Activated naive CD4-positive, alpha-beta T cell treated with anti-CD3 and anti-CD28 coated beads, Interleukin-2, amount 50 U/mL, for 24 hours (primary cell): ENCODE measurements at regions not wholly inside any gene's neighbourhood (a gene's known extent, or its start where the extent isn't known, plus 50 kb on each side); places are given as distances from the start of the nearest gene placed in this dataset.

Experiments
- H3K27ac Mint-ChIP-seq: one replicate; pipeline ENCODE4 v1.8.0; 2021; ENCODE audit warnings: mild to moderate bottlenecking, mixed read lengths
- H3K27me3 Mint-ChIP-seq: one replicate; pipeline ENCODE4 v1.8.0; 2021; ENCODE audit warnings: mixed read lengths
- H3K36me3 Mint-ChIP-seq: one replicate; pipeline ENCODE4 v1.8.0; 2021; ENCODE audit warnings: mixed read lengths
- H3K4me1 Mint-ChIP-seq: one replicate; pipeline ENCODE4 v1.8.0; 2021; ENCODE audit warnings: mixed read lengths
- H3K4me3 Mint-ChIP-seq: one replicate; pipeline ENCODE4 v1.8.0; 2021; ENCODE audit warnings: mild to moderate bottlenecking, mixed read lengths
- H3K9me3 Mint-ChIP-seq: one replicate; pipeline ENCODE4 v1.8.0; 2021; ENCODE audit warnings: mixed read lengths

DNA sequence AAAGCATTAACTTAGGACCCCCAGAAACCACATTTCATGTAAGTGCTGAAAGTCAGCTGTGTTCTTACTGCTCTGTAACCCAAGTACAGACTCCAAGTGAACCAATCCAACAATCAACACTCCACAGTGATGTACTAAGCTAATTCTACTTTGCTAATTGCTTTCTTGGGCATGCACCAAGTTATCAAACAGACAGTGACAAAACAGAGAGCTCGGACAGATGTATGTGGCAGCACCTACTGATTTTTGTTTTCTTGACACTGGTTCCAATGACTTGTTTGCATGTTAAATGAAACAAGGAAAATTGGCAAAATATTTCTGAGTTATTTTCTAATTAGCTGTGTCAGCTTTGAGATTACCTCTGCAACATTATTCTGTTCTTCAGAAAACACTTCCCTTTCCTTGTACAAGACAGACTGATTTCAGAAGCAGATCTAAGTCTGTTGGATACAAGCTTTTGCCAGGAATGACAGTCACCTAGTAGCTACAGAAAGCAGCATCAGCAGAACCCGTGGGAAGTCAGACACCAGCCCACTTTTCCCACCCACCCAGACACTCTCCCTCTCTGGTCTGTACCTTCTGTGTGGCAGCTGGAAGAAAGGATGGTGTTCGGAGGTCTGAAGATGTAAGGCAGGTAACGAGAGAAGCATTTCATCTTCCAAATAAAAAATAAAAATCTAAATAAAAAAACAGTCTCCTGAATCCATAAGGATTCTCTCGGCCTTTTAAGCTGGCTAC is 176.7 kb upstream of the PPP2R2B start:
- H3K9me3 Mint-ChIP-seq, result no peaks in the 10 kb centered on the region
- no peaks in the 10 kb centered on the region for H3K4me1 Mint-ChIP-seq
- H3K27ac Mint-ChIP-seq, result no peak overlapping the region
- H3K36me3 Mint-ChIP-seq, result no peaks in the 10 kb centered on the region
- peaks cover 8% of the 10 kb centered on the region for H3K27me3 Mint-ChIP-seq
- H3K4me3 Mint-ChIP-seq, result no peak overlapping the region

- Mint-ChIP-seq H3K4me3 (no peak overlapping the region), H3K27ac (no peak overlapping the region), H3K9me3 (no peaks in the 10 kb centered on the region), H3K4me1 (no peaks in the 10 kb centered on the region), H3K36me3 (no peaks in the 10 kb centered on the region), H3K27me3 (peaks cover 8% of the 10 kb centered on the region)
Observed at GRCh38 chr5:147055850-147056566, 177.5 kb upstream of the PPP2R2B start.

- Mint-ChIP-seq H3K9me3 (no peaks in the 10 kb centered on the region), H3K27me3 (peaks cover 8% of the 10 kb centered on the region), H3K4me3 (no peak overlapping the region), H3K4me1 (no peaks in the 10 kb centered on the region), H3K36me3 (no peaks in the 10 kb centered on the region), H3K27ac (no peak overlapping the region)
Observed at GRCh38 chr5:147057051-147057450, 177.8 kb upstream of the STK32A start.

DNA sequence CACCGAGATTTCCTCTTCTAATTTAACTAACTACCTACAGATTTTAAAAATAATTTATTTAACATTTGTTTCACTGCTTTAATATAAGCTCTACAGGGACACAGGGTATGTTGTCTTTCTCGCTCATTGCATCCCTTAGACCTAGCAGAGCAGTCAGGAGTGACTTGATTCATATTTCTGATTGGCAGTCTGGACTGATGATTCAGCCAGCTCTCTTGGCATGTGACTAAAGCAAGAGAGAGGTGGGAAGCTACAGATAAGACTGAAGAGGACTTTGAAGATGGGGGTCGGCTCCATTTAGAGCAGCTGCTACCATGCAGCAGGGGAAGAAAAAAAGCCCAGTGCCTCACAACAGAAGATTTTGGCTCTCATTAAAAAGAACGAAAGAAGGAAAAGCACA is 173.4 kb upstream of the STK32A start:
- Mint-ChIP-seq H3K4me1 (peaks cover 4% of the 10 kb centered on the region), H3K36me3 (no peaks in the 10 kb centered on the region), H3K4me3 (no peak overlapping the region), H3K27ac (peak overlapping the region; percentile 9), H3K9me3 (no peaks in the 10 kb centered on the region), H3K27me3 (peaks cover 4% of the 10 kb centered on the region)

DNA sequence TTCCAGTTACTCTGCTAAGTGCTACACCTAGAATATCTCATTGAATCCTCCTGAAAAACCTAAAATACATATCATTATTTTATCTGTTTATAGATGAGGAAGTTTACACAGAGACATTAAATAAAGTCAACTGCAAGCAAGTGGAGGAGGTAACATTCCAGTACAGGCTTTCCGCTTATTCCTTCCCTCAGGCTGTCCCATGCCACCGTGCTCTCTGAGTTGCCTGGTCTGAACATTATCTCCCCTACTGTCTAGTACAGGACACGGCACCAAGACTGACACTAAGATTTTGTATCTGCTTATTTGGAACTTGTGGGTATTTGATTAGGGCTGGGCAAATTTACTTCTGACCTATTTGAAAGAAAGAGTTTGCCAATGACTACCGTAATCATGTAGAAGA is 172.4 kb upstream of the STK32A start:
- no peaks in the 10 kb centered on the region for H3K36me3 Mint-ChIP-seq
- peaks cover 4% of the 10 kb centered on the region for H3K4me1 Mint-ChIP-seq

DNA sequence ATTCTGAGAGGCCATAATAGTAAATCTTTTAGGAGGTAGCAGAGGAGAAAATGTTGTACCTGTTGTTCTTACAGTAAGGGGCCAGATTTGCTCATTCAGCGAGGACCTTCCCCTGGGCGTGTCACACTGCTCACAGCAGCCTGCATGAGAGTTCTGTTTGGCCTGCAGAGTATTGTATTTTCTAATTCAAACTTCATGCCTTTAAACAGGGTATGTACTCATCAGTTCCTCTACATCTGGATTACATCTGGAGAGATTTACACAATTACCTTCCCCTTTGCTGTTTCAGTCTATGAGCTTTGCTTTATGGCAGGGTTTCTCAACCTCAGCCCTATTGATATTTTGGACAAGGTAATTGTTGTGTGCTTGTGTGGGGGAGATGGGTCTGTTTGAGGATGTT is 170.9 kb upstream of the STK32A start:
- Mint-ChIP-seq H3K27ac (no peak overlapping the region), H3K9me3 (no peaks in the 10 kb centered on the region), H3K36me3 (no peaks in the 10 kb centered on the region), H3K4me3 (no peak overlapping the region), H3K4me1 (peaks cover 4% of the 10 kb centered on the region), H3K27me3 (peaks cover 2% of the 10 kb centered on the region)

More for the DNA sequence above, 172.4 kb upstream of the STK32A start:
- Mint-ChIP-seq H3K4me3 (no peak overlapping the region), H3K27me3 (peaks cover 2% of the 10 kb centered on the region), H3K9me3 (no peaks in the 10 kb centered on the region), H3K27ac (no peak overlapping the region)

- H3K9me3 Mint-ChIP-seq, result no peaks in the 10 kb centered on the region
- no peaks in the 10 kb centered on the region for H3K36me3 Mint-ChIP-seq
- no peak overlapping the region for H3K27ac Mint-ChIP-seq
- peaks cover 4% of the 10 kb centered on the region for H3K4me1 Mint-ChIP-seq
- H3K4me3 Mint-ChIP-seq, result no peak overlapping the region
- H3K27me3 Mint-ChIP-seq, result no peaks in the 10 kb centered on the region
Observed at GRCh38 chr5:147065071-147065470, 169.8 kb upstream of the STK32A start.

GRCh38 chr5:147068998-147069397 is 165.8 kb upstream of the STK32A start:
- no peaks in the 10 kb centered on the region for H3K27me3 Mint-ChIP-seq
- no peak overlapping the region for H3K4me3 Mint-ChIP-seq
- no peak overlapping the region for H3K27ac Mint-ChIP-seq
- H3K36me3 Mint-ChIP-seq, result no peaks in the 10 kb centered on the region
- no peaks in the 10 kb centered on the region for H3K9me3 Mint-ChIP-seq
- H3K4me1 Mint-ChIP-seq, result peaks cover 4% of the 10 kb centered on the region

DNA sequence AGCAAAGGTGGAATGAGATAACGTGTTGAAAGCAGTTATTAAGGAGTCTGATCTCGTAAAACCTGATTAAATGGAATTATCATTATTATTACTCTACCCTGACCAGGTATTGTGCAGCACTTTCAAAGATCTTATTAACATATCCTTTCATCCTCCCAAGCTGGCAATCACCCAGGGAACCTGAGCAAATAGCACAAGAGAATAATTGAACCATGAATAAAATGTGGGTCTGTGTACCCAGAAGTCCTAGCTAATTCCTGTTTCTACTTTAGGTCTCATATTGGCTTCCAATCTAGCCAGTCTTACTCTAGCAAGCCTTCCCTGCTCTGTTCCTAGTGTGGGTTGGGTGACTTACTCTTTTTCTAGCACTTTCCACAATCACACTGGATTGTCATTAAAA is 162.2 kb upstream of the STK32A start:
- Mint-ChIP-seq H3K4me3 (no peak overlapping the region), H3K4me1 (no peaks in the 10 kb centered on the region), H3K36me3 (no peaks in the 10 kb centered on the region), H3K27me3 (no peaks in the 10 kb centered on the region), H3K27ac (no peak overlapping the region), H3K9me3 (no peaks in the 10 kb centered on the region)

GRCh38 chr5:147073098-147073497 is 161.7 kb upstream of the STK32A start:
- Mint-ChIP-seq H3K36me3 (no peaks in the 10 kb centered on the region), H3K4me3 (no peak overlapping the region), H3K27ac (no peak overlapping the region), H3K9me3 (no peaks in the 10 kb centered on the region), H3K27me3 (no peaks in the 10 kb centered on the region), H3K4me1 (no peaks in the 10 kb centered on the region)

- Mint-ChIP-seq H3K27ac (no peak overlapping the region), H3K27me3 (no peaks in the 10 kb centered on the region), H3K36me3 (no peaks in the 10 kb centered on the region), H3K4me1 (no peaks in the 10 kb centered on the region), H3K9me3 (no peaks in the 10 kb centered on the region), H3K4me3 (no peak overlapping the region)
Observed at GRCh38 chr5:147075187-147075586, 159.6 kb upstream of the STK32A start.

DNA sequence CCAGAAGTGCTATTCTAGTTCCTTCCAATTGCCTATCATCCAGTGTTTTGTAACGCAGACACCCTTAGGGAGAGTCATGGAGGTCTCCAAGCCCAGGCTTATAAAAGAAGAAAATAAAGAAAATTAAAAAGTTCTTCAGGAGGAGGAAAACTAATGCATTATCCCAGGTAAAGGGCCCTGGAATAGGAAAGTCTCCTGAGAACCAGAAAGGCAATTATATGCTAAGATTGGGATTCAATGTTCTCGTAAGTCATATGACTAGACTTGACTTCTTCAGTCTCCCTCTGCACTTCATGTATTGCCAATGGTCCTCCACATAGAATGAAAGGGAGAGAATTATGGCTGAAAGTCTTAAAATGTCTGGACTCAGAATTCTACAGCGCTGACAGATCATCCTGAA is 154.4 kb upstream of the STK32A start:
- no peaks in the 10 kb centered on the region for H3K36me3 Mint-ChIP-seq
- no peaks in the 10 kb centered on the region for H3K27me3 Mint-ChIP-seq
- no peak overlapping the region for H3K4me3 Mint-ChIP-seq
- no peak overlapping the region for H3K27ac Mint-ChIP-seq
- no peaks in the 10 kb centered on the region for H3K9me3 Mint-ChIP-seq
- H3K4me1 Mint-ChIP-seq, result no peaks in the 10 kb centered on the region

- Mint-ChIP-seq H3K4me1 (no peaks in the 10 kb centered on the region), H3K9me3 (no peaks in the 10 kb centered on the region), H3K36me3 (no peaks in the 10 kb centered on the region), H3K27me3 (no peaks in the 10 kb centered on the region), H3K4me3 (no peak overlapping the region), H3K27ac (no peak overlapping the region)
Observed at GRCh38 chr5:147081311-147081764, 153.5 kb upstream of the STK32A start.

GRCh38 chr5:147084702-147085101 is 150.1 kb upstream of the STK32A start:
- Mint-ChIP-seq H3K27me3 (no peaks in the 10 kb centered on the region), H3K27ac (no peak overlapping the region), H3K4me3 (no peak overlapping the region), H3K4me1 (no peaks in the 10 kb centered on the region), H3K36me3 (no peaks in the 10 kb centered on the region), H3K9me3 (no peaks in the 10 kb centered on the region)

GRCh38 chr5:147085409-147085808 is 149.4 kb upstream of the STK32A start:
- Mint-ChIP-seq H3K27ac (no peak overlapping the region), H3K4me1 (no peaks in the 10 kb centered on the region), H3K36me3 (no peaks in the 10 kb centered on the region)

GRCh38 chr5:147092044-147092443 is 142.8 kb upstream of the STK32A start:
- no peaks in the 10 kb centered on the region for H3K36me3 Mint-ChIP-seq
- H3K4me1 Mint-ChIP-seq, result no peaks in the 10 kb centered on the region
- H3K4me3 Mint-ChIP-seq, result no peak overlapping the region
- H3K9me3 Mint-ChIP-seq, result no peaks in the 10 kb centered on the region
- peaks cover 3% of the 10 kb centered on the region for H3K27me3 Mint-ChIP-seq
- H3K27ac Mint-ChIP-seq, result no peak overlapping the region

More at GRCh38 chr5:147085409-147085808, 149.4 kb upstream of the STK32A start:
- Mint-ChIP-seq H3K9me3 (no peaks in the 10 kb centered on the region), H3K4me3 (no peak overlapping the region), H3K27me3 (no peaks in the 10 kb centered on the region)
